Fibroblast of villous mesenchyme (primary cell): ENCODE measurements at regions not wholly inside any gene's neighbourhood (a gene's known extent, or its start where the extent isn't known, plus 50 kb on each side); places are given as distances from the start of the nearest gene placed in this dataset.

Experiments used
- DNase-seq: peaks from one replicate; pipeline ENCODE4 v3.0.0-alpha.2; 2010; ENCODE audit warnings: low read depth
- H3K4me3 ChIP-seq: 2 replicates; pipeline ENCODE4 v1.5.1; 2011; ENCODE audit warnings: low read depth, mild to moderate bottlenecking, low read length
- CTCF ChIP-seq: IDR thresholded peaks from 2 replicates; pipeline ENCODE4 v1.5.1; 2012; ENCODE audit warnings: low read depth, mild to moderate bottlenecking, low read length; ENCODE audit not compliant: insufficient read depth

DNA sequence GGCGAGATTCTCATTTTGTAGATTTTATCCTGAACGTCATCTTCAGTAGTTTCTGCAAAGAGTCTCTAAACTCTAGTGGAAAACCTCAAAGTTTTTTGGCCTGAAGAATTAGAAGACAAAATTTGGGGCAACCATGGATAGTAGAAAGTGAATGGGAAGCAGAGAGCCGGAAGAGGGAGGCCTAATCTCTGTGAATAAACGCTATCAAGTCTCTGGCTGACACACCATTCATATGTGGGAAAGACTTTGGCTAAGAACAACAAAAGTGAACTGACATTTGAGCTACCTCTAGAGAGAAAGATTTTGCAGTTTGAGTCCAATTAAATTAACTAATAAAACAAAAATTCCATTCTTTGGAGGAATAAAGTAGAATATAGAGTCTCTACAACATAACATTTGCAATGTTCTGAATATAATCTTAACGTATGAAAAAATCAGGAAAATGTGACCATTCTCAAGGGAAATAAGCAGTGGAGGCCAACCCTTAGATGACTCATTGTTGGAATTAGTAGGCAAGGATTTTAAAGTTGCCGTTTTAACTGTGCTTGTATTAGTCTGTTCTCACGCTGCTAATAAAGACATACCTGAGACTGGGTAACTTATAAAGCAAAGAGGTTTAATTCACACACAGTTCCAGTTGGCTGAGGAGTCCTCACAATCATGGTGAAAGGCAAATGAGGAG lies 184.6 kb downstream of the C3orf38 start:
- no peak for DNase-seq
- no peak overlapping the region for H3K4me3 ChIP-seq
- no peak for TF ChIP-seq CTCF

GRCh38 chr3:88336894-88337293 lies 187.1 kb downstream of the C3orf38 start:
- TF ChIP-seq CTCF: no peak
- DNase-seq: no peak
- H3K4me3 ChIP-seq: no peak overlapping the region

- no peak overlapping the region for H3K4me3 ChIP-seq
- DNase-seq: no peak
- no peak for TF ChIP-seq CTCF
These were observed 193.5 kb downstream of the C3orf38 start for GRCh38 chr3:88343264-88343663.

DNA sequence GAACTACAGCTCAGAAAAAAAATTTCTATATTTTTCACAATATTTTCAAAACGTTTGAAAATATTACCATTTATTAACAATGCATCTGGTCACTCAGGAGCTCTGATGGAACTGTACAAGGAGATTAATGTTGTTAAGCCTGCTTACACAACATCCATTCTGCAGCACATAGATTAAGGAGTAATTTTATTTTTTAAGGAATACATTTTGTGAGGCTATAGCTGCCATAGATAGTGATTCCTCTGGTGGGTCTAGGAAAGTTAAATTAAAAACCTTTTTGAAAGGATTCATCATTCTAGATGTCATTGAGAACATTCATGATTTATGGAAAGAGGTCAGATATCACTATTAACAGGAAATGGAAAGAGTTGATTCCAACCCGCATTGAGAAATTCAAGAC lies 196.9 kb downstream of the C3orf38 start:
- DNase-seq: no peak
- no peak for TF ChIP-seq CTCF
- H3K4me3 ChIP-seq: no peak overlapping the region

- no peak for TF ChIP-seq CTCF
- no peak for DNase-seq
- no peak overlapping the region for H3K4me3 ChIP-seq
These were observed 212.7 kb downstream of the C3orf38 start for GRCh38 chr3:88362428-88362827.

- H3K4me3 ChIP-seq: no peak overlapping the region
- no peak for DNase-seq
- TF ChIP-seq CTCF: no peak
These were observed 215.2 kb downstream of the C3orf38 start for GRCh38 chr3:88364926-88365325.

- DNase-seq: no peak
- TF ChIP-seq CTCF: no peak
- H3K4me3 ChIP-seq: no peak overlapping the region
These were observed 219.6 kb downstream of the C3orf38 start for GRCh38 chr3:88369337-88369736.
